Prostate gland (tissue), 2 donors: ENCODE measurements at regions not wholly inside any gene's neighbourhood (a gene's known extent, or its start where the extent isn't known, plus 50 kb on each side); places are given as distances from the start of the nearest gene placed in this dataset.

Experiments used
- POLR2A ChIP-seq: fragments of 450-650 bp; IDR thresholded peaks from one replicate; pipeline ENCODE4 v1.6.1; 2016; ENCODE audit warnings: antibody characterized with exemption, mild to moderate bottlenecking
- POLR2AphosphoS5 ChIP-seq: sonication (generic); formaldehyde crosslinking; IDR thresholded peaks from one replicate; pipeline ENCODE4 v1.6.1; 2017; ENCODE audit warnings: antibody characterized with exemption
- TF ChIP-seq, protein P1 (sequence below), 4 experiments: fragments of 200-600 bp in 2 of 4; fragments of 450-650 bp in 2 of 4; sonication (generic) in 2 of 4; IDR thresholded peaks; 1 replicate in 3 of 4; 2 replicates in 1 of 4; pipeline ENCODE4 v1.5.1; 2016 to 2019; ENCODE audit warnings: antibody characterized with exemption in 4 of 4, mild to moderate bottlenecking in 2 of 4, moderate library complexity in 2 of 4

DNA sequence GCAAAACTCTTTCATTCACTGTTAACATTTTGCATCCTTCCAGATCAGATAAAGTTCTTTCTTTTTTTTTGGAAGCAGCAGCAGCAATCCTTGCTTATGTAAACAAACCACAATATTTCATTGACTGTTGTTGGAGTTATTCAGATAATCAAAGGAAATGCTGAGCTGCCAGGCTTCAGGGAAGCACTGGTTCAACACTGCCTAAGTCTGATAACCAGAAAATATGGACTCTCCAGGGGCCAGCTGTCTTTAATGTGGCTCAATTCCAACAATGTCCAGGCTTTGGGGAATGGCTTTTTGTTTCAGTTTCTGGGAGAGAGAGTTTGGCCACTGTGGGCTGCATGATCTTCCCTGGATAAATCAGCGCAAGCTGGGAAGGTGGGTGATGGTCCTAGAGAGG lies 354.3 kb downstream of the AKAIN1 start:
- TF ChIP-seq POLR2A (no peak), POLR2AphosphoS5 (no peak)
- TF ChIP-seq, protein P1, sequence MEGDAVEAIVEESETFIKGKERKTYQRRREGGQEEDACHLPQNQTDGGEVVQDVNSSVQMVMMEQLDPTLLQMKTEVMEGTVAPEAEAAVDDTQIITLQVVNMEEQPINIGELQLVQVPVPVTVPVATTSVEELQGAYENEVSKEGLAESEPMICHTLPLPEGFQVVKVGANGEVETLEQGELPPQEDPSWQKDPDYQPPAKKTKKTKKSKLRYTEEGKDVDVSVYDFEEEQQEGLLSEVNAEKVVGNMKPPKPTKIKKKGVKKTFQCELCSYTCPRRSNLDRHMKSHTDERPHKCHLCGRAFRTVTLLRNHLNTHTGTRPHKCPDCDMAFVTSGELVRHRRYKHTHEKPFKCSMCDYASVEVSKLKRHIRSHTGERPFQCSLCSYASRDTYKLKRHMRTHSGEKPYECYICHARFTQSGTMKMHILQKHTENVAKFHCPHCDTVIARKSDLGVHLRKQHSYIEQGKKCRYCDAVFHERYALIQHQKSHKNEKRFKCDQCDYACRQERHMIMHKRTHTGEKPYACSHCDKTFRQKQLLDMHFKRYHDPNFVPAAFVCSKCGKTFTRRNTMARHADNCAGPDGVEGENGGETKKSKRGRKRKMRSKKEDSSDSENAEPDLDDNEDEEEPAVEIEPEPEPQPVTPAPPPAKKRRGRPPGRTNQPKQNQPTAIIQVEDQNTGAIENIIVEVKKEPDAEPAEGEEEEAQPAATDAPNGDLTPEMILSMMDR (IDR thresholded peaks at IDR 0.05): no peak
